Endothelial cell of umbilical vein (primary cell): ENCODE measurements at regions not wholly inside any gene's neighbourhood (a gene's known extent, or its start where the extent isn't known, plus 50 kb on each side); places are given as distances from the start of the nearest gene placed in this dataset.

Experiments used
- CTCF ChIP-seq, 2 donors: IDR thresholded peaks; 1 replicate in 1 of 2; 2 replicates in 1 of 2; pipeline ENCODE4 v1.5.1; 2011; ENCODE audit warnings: low read length in 2 of 2, mild to moderate bottlenecking in 2 of 2, moderate library complexity in 2 of 2, control low read depth in 1 of 2, inconsistent platforms in 1 of 2, low read depth in 1 of 2; ENCODE audit not compliant: insufficient read depth in 1 of 2; ENCODE audit errors: extremely low read depth in 1 of 2
- EZH2 ChIP-seq: IDR thresholded peaks from 2 replicates; pipeline ENCODE4 v1.6.1; 2012; ENCODE audit warnings: borderline replicate concordance, low read depth, mild to moderate bottlenecking, moderate library complexity, low read length, inconsistent platforms; ENCODE audit not compliant: severe bottlenecking
- FOS ChIP-seq: IDR thresholded peaks from 2 replicates; pipeline ENCODE4 v1.6.1; 2011; ENCODE audit warnings: mild to moderate bottlenecking, low read length, moderate library complexity, borderline replicate concordance; ENCODE audit not compliant: insufficient read depth
- GATA2 ChIP-seq: IDR thresholded peaks from 2 replicates; pipeline ENCODE4 v1.7.0; 2011; ENCODE audit warnings: low read depth, mild to moderate bottlenecking, moderate library complexity, mixed read lengths, low read length; ENCODE audit not compliant: insufficient read length, insufficient read depth
- JUN ChIP-seq: IDR thresholded peaks from 2 replicates; pipeline ENCODE4 v1.6.1; 2011; ENCODE audit warnings: borderline replicate concordance, low read depth; ENCODE audit not compliant: insufficient read length, insufficient read depth
- MAX ChIP-seq: IDR thresholded peaks from 2 replicates; pipeline ENCODE4 v1.6.1; 2011; ENCODE audit not compliant: insufficient read depth, insufficient read length
- MYC ChIP-seq: IDR thresholded peaks from one replicate; pipeline ENCODE4 v1.6.1; 2011; ENCODE audit warnings: mild to moderate bottlenecking, low read depth, low read length
- POLR2A ChIP-seq: IDR thresholded peaks from 2 replicates; pipeline ENCODE4 v1.6.1; 2012; ENCODE audit warnings: low read depth, mild to moderate bottlenecking, control low read depth, low read length
- POLR2AphosphoS5 ChIP-seq: IDR thresholded peaks from 2 replicates; pipeline ENCODE4 v1.6.1; 2012; ENCODE audit warnings: low read depth, mild to moderate bottlenecking, control low read depth, low read length, moderate library complexity; ENCODE audit not compliant: insufficient read depth

DNA sequence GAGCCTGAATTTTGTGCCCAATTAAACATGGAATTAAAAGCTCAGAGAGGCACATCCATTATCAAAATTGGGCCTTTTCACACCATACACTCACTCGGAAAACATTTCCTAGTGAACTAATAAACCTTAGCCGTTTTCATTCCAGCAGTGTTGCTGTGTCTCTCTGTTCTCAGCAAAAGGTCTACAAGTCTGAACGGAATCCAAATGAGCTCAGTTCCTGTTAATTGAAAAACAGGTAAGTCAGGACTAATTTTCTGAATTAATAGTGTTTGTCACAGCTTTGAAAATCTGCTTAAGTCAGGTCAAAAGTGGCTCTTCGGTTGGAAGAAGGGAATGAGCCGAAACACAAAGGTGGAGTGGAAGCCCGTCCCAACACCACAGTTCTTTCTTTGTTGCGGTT is 163.3 kb upstream of the RALGAPA2 start:
- TF ChIP-seq POLR2A: no peak
- no peak for TF ChIP-seq CTCF (IDR thresholded peaks at IDR 0.05; ENCODE audit: extremely low read depth in 1 of 2, insufficient read depth in 1 of 2, low read depth in 1 of 2, low read length in 2 of 2)
- no peak for TF ChIP-seq POLR2AphosphoS5
- no peak for TF ChIP-seq EZH2
- TF ChIP-seq MAX: no peak
- no peak for TF ChIP-seq FOS
- TF ChIP-seq MYC: no peak
- TF ChIP-seq JUN: no peak
- TF ChIP-seq GATA2: no peak
